T-helper 1 cell treated with Interleukin-12 subunit alpha and Interleukin-12 subunit beta and Interleukin-4 antibody, amounts not matched to agents 30 μg/mL and 1 μg/mL, for 36 hours (primary cell): ENCODE measurements at regions not wholly inside any gene's neighbourhood (a gene's known extent, or its start where the extent isn't known, plus 50 kb on each side); places are given as distances from the start of the nearest gene placed in this dataset.

ENCODE experiments used
- H3K27ac Mint-ChIP-seq: one replicate; pipeline ENCODE4 v1.8.0; 2021; ENCODE audit warnings: mild to moderate bottlenecking, mixed read lengths
- H3K27me3 Mint-ChIP-seq: one replicate; pipeline ENCODE4 v1.8.0; 2021; ENCODE audit warnings: low read depth, mixed read lengths
- H3K36me3 Mint-ChIP-seq: one replicate; pipeline ENCODE4 v1.8.0; 2021; ENCODE audit warnings: low read depth, mixed read lengths
- H3K4me1 Mint-ChIP-seq: one replicate; pipeline ENCODE4 v1.8.0; 2021; ENCODE audit warnings: low read depth, mixed read lengths
- H3K4me3 Mint-ChIP-seq: one replicate; pipeline ENCODE4 v1.8.0; 2021; ENCODE audit warnings: mild to moderate bottlenecking, moderate library complexity, mixed read lengths
- H3K9me3 Mint-ChIP-seq: one replicate; pipeline ENCODE4 v1.8.0; 2021; ENCODE audit warnings: mixed read lengths

DNA sequence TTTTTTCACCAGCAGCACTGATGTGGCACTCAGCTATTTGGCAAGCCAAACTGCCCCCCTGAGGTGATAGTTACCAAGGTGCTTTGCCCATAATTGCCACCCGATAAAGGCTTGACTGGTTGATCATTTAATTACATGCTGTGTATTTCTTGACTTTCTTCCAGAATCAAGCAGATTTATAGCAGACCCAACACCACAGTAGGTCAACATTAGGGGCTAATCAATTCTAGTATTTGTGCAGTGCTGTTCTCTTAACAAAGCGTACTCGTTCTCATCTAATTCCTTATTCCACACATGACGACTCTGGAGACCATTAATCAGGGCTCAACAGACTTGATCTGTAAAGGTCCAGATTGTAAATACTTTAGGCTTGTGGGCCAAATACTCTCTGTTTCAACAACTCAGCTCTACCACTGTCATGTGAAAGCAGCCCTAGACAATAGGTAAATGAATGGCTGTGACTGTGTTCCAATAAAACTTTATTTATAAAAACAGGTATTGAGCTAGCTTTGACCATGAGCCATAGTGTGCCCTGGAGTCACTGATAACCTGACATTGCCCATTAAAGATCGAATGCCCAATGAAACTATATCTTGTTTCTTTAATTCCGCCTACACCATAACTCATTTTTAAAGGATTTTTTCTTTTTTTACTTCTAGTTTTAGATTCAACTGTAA is 119.1 kb upstream of the TMC3 start:
- Mint-ChIP-seq H3K4me1 (no peaks in the 10 kb centered on the region), H3K9me3 (peaks cover 4% of the 10 kb centered on the region), H3K4me3 (no peak overlapping the region), H3K36me3 (no peaks in the 10 kb centered on the region), H3K27ac (no peak overlapping the region), H3K27me3 (peaks cover 8% of the 10 kb centered on the region)

DNA sequence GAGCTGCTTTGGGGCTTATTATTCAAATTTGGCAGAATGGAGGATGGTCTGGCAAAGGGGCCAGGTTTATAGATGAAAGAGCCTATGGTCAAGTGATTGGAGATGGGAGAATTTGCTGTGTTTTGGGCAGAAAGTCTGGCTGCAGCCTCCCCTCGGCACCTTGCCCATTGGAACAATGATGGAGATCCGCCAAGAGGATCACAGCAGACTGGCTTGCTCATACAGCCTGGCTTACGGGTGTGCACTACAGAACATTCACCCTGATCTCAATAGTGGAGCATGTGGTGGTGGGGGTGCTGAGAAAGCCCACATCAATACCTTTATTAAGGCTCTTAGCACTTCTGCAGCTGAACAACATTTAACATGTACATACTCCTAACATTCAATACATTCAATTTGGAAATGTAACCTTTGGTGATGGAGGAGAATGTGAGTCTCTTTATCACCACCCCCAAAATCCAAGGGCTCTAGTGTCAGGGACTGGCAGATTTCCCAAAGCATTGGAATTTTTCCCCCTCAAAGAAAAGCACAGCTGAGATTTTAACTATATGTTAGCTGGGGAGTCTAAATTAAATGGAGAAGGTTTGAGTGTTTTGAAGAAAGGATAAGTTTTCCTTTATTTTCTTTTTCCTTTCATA is 118.4 kb upstream of the TMC3 start:
- no peak overlapping the region for H3K27ac Mint-ChIP-seq
- no peaks in the 10 kb centered on the region for H3K4me1 Mint-ChIP-seq
- H3K27me3 Mint-ChIP-seq, result peaks cover 8% of the 10 kb centered on the region
- peaks cover 4% of the 10 kb centered on the region for H3K9me3 Mint-ChIP-seq
- H3K4me3 Mint-ChIP-seq, result no peak overlapping the region
- no peaks in the 10 kb centered on the region for H3K36me3 Mint-ChIP-seq

DNA sequence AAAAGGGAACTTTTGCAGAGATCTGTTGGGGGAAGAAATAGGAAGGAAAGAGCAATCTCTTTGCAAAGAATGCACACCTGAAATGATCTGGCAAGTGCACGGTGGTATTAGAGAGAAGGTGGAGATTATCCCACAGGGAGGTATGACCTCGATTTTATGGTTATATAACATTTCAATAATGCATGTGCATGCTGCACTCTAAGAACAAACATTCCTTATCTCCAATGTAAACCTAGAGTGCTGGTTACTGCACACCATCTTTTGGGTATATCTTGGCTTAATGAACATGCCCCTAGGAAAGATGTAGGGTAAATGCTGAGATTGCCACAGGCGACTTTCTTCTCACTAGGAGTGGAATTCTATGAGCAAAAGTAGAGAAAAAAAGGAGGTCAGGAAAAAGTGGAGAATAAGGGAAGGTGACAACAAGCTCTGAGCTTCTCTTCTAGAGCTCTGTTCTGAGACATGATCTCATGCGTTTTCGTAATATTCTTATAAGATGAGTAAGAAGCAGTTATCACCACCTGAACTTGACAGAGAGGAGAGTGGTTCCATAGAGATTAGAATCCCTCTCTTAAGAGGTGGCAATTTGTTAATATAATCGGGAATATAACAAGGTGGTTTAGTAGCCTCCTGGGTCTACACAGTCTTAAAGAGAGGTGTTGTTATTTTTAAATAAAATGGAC is 117.5 kb upstream of the TMC3 start:
- H3K27me3 Mint-ChIP-seq, result peaks cover 8% of the 10 kb centered on the region
- peaks cover 4% of the 10 kb centered on the region for H3K9me3 Mint-ChIP-seq
- no peak overlapping the region for H3K27ac Mint-ChIP-seq
- H3K36me3 Mint-ChIP-seq, result no peaks in the 10 kb centered on the region
- H3K4me1 Mint-ChIP-seq, result no peaks in the 10 kb centered on the region
- no peak overlapping the region for H3K4me3 Mint-ChIP-seq

DNA sequence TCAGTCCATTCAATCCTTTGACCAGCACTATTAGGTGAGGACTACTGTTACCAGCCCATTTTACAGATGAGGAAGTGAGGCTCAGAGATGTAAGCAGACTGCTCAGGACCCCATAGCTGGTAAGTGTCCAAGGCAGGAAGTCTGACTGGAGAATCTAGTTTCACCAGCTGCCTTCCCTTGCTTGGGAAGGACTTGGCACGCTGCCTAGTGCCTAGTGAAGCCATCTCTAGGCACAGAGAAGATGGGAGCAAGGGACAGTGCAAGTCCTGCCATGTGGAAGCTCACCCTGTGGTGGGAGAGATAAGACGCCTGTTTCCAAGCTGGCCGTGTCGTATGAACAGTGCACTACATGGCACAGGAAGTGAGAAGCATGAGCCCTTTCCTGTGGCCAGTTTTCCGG is 111.8 kb upstream of the TMC3 start:
- Mint-ChIP-seq H3K27ac (no peak overlapping the region), H3K36me3 (no peaks in the 10 kb centered on the region), H3K4me1 (no peaks in the 10 kb centered on the region), H3K4me3 (no peak overlapping the region), H3K9me3 (peaks cover 4% of the 10 kb centered on the region), H3K27me3 (peaks cover 4% of the 10 kb centered on the region)

DNA sequence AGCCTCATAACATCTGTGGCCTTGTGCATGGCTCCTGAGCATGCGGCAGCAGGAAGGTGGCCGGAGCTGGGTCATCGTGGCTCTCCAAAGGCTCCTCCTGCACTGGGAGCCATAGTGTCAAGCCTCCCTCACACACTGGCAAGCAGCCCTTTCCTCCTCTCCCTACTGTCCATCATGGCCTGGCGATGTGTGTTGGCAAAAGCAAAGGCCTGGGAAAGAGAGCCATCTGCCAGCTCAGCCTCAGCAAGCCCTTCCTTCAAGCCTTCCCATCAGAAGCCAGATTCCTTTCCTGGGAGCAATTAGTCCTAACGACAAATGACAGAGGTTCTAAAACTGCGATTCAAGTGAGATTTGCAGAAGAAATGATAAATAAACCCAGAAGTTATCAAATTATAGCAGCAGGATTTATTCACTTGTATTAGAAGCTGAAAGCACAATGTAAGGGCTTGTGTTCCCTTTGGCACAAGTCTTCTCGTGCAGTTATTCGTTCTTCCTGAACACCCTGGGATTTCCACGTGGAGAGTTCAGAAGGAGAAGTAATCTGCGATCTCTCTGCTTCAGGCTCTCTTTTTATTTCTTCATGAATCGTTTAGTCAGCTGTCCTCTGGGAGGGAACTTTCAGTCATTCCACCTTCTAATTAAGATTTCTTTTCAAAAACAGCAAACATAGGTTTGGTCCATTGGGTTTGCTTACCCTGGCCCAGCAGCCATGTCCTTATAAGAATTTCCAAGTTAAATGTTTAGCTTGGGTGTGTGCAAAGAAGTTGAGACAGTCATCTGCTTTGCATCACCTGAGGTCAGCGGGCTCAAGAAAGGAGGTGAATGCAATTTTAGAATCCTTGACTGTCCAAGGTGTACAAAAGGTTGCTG is 110.3 kb upstream of the TMC3 start:
- no peaks in the 10 kb centered on the region for H3K4me1 Mint-ChIP-seq
- no peaks in the 10 kb centered on the region for H3K27me3 Mint-ChIP-seq
- no peak overlapping the region for H3K4me3 Mint-ChIP-seq
- no peaks in the 10 kb centered on the region for H3K36me3 Mint-ChIP-seq
- no peaks in the 10 kb centered on the region for H3K9me3 Mint-ChIP-seq
- H3K27ac Mint-ChIP-seq, result no peak overlapping the region

DNA sequence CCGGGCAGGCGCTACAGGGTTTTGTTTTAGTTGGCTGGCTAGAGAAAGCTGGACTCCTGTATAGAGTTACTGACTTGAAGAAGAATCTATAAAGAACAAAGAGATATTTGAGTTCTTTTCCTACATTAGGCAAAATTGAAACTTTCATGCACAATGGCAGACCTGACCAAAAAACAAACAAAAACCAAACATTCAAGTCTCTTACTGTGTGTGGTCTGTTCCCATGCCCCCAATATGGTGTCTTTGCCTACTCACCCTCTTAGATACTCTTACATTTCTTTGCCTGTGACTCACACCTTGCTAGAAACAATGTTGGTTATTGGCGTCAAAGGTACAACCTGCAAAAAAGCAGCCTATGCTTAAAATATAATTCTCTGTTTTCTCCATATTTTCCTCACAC is 109.5 kb upstream of the TMC3 start:
- Mint-ChIP-seq H3K9me3 (no peaks in the 10 kb centered on the region), H3K4me3 (no peak overlapping the region), H3K4me1 (no peaks in the 10 kb centered on the region), H3K36me3 (no peaks in the 10 kb centered on the region), H3K27ac (no peak overlapping the region), H3K27me3 (no peaks in the 10 kb centered on the region)

DNA sequence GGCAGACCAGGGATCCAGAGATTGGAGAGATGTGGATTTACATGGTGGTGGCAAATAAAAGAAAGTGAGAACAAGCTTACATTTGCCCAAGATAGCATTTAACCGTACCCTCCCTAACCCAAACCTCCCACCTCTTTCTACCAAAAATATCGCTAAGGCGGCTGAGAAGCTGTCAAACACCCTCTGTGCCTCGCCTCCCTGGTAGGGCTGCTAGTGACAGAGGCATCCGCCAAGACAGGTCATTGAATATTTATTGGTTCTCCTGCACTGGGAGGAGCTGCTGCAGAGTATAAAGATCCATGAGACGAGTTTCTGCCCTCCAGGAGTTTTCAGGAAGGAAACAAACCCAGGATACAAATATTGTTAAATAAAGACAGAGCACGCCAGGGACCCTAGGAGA is 107.3 kb upstream of the TMC3 start:
- Mint-ChIP-seq H3K27me3 (no peaks in the 10 kb centered on the region), H3K36me3 (no peaks in the 10 kb centered on the region), H3K27ac (peak overlapping the region; percentile 18), H3K9me3 (no peaks in the 10 kb centered on the region), H3K4me3 (no peak overlapping the region), H3K4me1 (no peaks in the 10 kb centered on the region)

DNA sequence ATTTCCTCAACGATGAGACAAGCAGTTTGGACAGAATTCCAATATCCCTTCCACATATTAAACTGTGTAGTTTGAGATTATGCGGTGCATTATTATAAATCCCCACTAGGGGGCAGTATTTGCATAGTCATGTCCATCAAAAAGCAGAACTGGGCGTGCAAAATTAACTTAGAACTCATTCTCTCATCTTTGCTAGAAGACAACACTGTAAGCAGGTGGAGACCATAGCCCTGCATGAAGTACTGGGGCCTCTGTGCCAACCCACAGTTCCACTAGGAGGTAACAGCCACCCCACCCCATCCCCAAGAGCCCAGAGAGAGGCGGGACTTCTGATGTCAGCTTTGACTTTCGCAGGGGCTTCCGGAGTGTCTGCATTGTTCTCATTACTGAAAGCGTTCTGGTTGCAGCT is 106.6 kb upstream of the TMC3 start:
- H3K4me1 Mint-ChIP-seq, result no peaks in the 10 kb centered on the region
- no peaks in the 10 kb centered on the region for H3K36me3 Mint-ChIP-seq
- H3K27ac Mint-ChIP-seq, result no peak overlapping the region
- no peaks in the 10 kb centered on the region for H3K9me3 Mint-ChIP-seq
- H3K27me3 Mint-ChIP-seq, result no peaks in the 10 kb centered on the region
- no peak overlapping the region for H3K4me3 Mint-ChIP-seq

DNA sequence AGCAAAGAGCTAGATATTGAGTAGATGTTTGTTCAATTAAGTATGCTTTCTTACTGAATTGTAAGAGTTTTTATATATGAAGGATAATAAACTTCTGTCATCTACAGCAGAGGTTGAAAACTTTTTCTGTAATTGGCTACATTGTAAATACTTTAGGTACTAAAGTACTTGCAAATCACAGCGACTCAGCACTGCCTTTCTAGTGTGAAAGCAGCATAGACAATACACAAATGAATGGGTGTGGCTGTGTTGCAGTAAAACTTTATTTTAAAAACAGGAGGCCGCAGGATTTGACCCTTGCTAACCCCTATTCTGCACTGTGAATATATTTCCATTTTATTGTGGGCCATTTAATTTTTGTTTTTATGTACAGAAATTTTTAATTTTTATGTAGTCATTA is 104.3 kb upstream of the TMC3 start:
- no peaks in the 10 kb centered on the region for H3K9me3 Mint-ChIP-seq
- H3K4me1 Mint-ChIP-seq, result no peaks in the 10 kb centered on the region
- H3K27me3 Mint-ChIP-seq, result peaks cover 8% of the 10 kb centered on the region
- no peaks in the 10 kb centered on the region for H3K36me3 Mint-ChIP-seq
- H3K27ac Mint-ChIP-seq, result no peak overlapping the region
- H3K4me3 Mint-ChIP-seq, result no peak overlapping the region

DNA sequence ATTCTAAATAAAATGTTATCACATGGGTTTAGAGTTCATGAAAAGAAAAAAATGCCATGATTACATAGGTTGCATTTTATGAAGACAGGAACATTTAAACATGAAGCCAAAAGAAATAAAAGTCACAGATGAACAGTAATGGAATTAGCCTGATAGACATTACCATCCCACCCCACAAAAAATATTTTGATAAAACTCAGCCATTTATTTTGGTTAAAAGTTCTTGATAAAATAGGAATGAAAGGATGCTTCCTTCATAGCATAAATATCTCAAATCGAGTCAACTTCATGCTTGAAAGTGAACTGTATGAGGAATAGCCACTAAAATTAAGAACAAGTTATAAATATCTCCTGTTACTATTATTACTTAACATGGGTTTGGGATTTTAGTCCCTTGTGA is 101.9 kb upstream of the TMC3 start:
- Mint-ChIP-seq H3K9me3 (no peaks in the 10 kb centered on the region), H3K4me3 (no peak overlapping the region), H3K36me3 (no peaks in the 10 kb centered on the region), H3K4me1 (no peaks in the 10 kb centered on the region), H3K27ac (no peak overlapping the region), H3K27me3 (peaks cover 12% of the 10 kb centered on the region)

DNA sequence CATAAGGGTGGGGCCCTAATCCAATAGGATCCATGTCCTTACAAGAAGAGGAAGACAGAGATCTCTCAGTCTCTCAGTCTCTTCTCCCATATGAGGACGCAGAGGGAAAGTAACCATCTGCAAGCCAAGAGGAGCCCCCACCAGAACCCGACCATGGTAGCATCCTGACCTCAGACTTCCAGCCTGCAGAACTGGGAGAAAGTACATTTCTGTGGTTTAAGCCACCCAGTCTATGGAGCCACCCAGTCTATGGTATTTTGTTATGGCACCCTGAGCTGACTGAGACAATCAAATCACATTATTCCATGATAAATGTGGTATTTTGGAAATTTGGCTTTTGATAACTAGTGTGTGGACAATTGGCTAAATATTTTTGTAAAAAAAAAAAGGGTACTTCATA is 101.5 kb upstream of the TMC3 start:
- H3K9me3 Mint-ChIP-seq, result no peaks in the 10 kb centered on the region
- no peak overlapping the region for H3K27ac Mint-ChIP-seq
- H3K27me3 Mint-ChIP-seq, result peaks cover 12% of the 10 kb centered on the region
- no peaks in the 10 kb centered on the region for H3K4me1 Mint-ChIP-seq
- H3K36me3 Mint-ChIP-seq, result no peaks in the 10 kb centered on the region
- no peak overlapping the region for H3K4me3 Mint-ChIP-seq

DNA sequence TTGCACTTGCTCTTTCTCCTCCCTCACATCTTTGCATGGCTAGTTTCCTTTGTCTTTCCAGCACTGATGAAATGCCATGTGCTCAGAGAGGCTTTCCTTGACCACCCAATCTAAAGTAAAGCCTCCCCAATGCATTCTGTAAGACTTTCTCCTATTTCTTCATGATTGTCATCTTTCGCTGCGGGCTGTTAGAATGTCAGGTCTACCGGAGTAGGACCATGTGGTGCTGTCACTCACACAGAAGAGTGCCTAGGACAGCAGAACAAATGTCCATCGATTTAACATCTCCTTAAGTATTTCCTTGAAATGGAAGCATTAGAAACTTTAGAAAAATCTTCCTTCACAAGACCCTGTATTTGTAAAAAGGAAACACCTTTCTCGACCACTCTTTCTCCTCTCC is 99.9 kb upstream of the TMC3 start:
- no peaks in the 10 kb centered on the region for H3K9me3 Mint-ChIP-seq
- H3K4me1 Mint-ChIP-seq, result no peaks in the 10 kb centered on the region
- no peak overlapping the region for H3K4me3 Mint-ChIP-seq
- no peaks in the 10 kb centered on the region for H3K36me3 Mint-ChIP-seq
- H3K27ac Mint-ChIP-seq, result no peak overlapping the region
- peaks cover 16% of the 10 kb centered on the region for H3K27me3 Mint-ChIP-seq

DNA sequence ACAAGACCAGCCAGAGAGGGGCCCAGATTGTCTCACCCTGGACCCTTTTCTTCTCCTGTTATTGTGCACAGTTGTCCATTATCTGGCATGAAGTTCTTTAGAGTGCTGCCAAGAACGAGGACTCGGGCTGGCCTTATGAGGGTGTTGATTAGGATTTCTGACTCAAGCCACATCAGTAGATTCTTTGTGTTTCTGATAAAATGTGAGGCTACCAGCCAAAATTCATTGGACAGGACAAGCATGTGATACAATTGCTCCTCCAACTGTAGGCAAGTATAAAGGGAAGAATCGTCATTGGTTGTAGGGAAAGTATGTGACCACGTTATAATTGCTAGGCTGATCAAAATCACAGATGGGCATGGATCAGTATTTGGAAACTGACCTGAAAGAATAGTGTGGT is 99.2 kb upstream of the TMC3 start:
- no peak overlapping the region for H3K4me3 Mint-ChIP-seq
- no peak overlapping the region for H3K27ac Mint-ChIP-seq
- peaks cover 16% of the 10 kb centered on the region for H3K27me3 Mint-ChIP-seq

DNA sequence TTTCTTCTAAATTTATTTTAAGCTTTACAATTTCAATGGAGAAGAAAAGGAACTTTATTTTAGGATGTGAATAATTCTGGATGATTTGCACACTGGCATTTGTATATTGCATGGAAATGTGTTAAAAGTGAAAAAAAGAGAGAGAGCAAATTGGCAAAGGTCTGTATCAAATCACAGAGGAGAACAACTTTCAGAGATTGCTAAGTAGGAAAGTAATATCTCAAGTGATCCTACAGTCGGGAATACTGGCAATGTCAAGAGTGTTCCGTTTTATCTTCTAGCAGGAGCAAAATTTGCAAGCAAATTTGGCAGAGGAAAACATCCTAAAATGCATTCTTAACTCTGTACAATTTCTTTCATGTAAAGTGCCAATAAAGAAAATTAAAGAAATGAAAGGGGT is 97.1 kb upstream of the TMC3 start:
- no peaks in the 10 kb centered on the region for H3K4me1 Mint-ChIP-seq
- H3K36me3 Mint-ChIP-seq, result no peaks in the 10 kb centered on the region
- no peak overlapping the region for H3K4me3 Mint-ChIP-seq
- no peak overlapping the region for H3K27ac Mint-ChIP-seq
- H3K27me3 Mint-ChIP-seq, result peaks cover 26% of the 10 kb centered on the region
- H3K9me3 Mint-ChIP-seq, result no peaks in the 10 kb centered on the region

More for the DNA sequence above, 99.2 kb upstream of the TMC3 start:
- Mint-ChIP-seq H3K4me1 (no peaks in the 10 kb centered on the region), H3K36me3 (no peaks in the 10 kb centered on the region), H3K9me3 (no peaks in the 10 kb centered on the region)
